Hepatocyte (in vitro differentiated cells): ENCODE measurements at regions not wholly inside any gene's neighbourhood (a gene's known extent, or its start where the extent isn't known, plus 50 kb on each side); places are given as distances from the start of the nearest gene placed in this dataset.

Experiments used
- DNase-seq: peaks from one replicate; pipeline ENCODE4 v3.0.0-alpha.2; 2016; ENCODE audit warnings: low spot score
- H2AFZ ChIP-seq: fragments of 200-600 bp; sonication (generic); 2 replicates; pipeline ENCODE4 v1.6.0; 2016; ENCODE audit warnings: antibody characterized with exemption, mild to moderate bottlenecking
- H3K27ac ChIP-seq: fragments of 200-600 bp; sonication (generic); 2 replicates; pipeline ENCODE4 v1.5.1; 2016; ENCODE audit warnings: mild to moderate bottlenecking
- H3K27me3 ChIP-seq: fragments of 200-600 bp; sonication (generic); 2 replicates; pipeline ENCODE4 v1.6.1; 2016
- H3K36me3 ChIP-seq: fragments of 200-600 bp; sonication (generic); replicated peaks from 2 replicates; pipeline ENCODE4 v1.5.1; 2016; ENCODE audit warnings: low read depth; ENCODE audit not compliant: insufficient read depth
- H3K4me1 ChIP-seq: fragments of 200-600 bp; sonication (generic); 2 replicates; pipeline ENCODE4 v1.5.1; 2016; ENCODE audit warnings: mild to moderate bottlenecking, moderate library complexity; ENCODE audit not compliant: insufficient read depth
- H3K4me2 ChIP-seq: fragments of 200-600 bp; sonication (generic); 2 replicates; pipeline ENCODE4 v1.6.0; 2016
- H3K4me3 ChIP-seq: fragments of 200-600 bp; sonication (generic); 2 replicates; pipeline ENCODE4 v1.5.1; 2016; ENCODE audit warnings: mild to moderate bottlenecking
- H3K79me2 ChIP-seq: fragments of 200-600 bp; sonication (generic); 2 replicates; pipeline ENCODE4 v1.6.0; 2017; ENCODE audit warnings: mild to moderate bottlenecking
- H3K9me2 ChIP-seq: fragments of 200-600 bp; sonication (generic); replicated peaks from 2 replicates; pipeline ENCODE4 v1.6.0; 2017; ENCODE audit warnings: mild to moderate bottlenecking; ENCODE audit not compliant: insufficient read depth
- H3K9me3 ChIP-seq: fragments of 200-600 bp; sonication (generic); 2 replicates; pipeline ENCODE4 v1.5.1; 2016; ENCODE audit warnings: low read depth, mild to moderate bottlenecking
- H4K20me1 ChIP-seq: fragments of 200-600 bp; sonication (generic); 2 replicates; pipeline ENCODE4 v1.6.0; 2016; ENCODE audit warnings: mild to moderate bottlenecking; ENCODE audit not compliant: insufficient read depth, poor library complexity, severe bottlenecking
- EZH2 ChIP-seq: fragments of 200-600 bp; sonication (generic); IDR thresholded peaks from 2 replicates; pipeline ENCODE4 v1.6.1; 2016; ENCODE audit warnings: antibody characterized with exemption, mild to moderate bottlenecking, borderline replicate concordance
- EZH2phosphoT487 ChIP-seq: fragments of 200-600 bp; sonication (generic); IDR thresholded peaks from one replicate; pipeline ENCODE4 v1.6.1; 2018; ENCODE audit warnings: antibody characterized with exemption, mild to moderate bottlenecking, low read depth, moderate library complexity; ENCODE audit not compliant: unreplicated experiment, severe bottlenecking
- WGBS: methylation state at CpG from one replicate; pipeline ENCODE4 v1.1.6; 2016; ENCODE audit warnings: low lambda C conversion rate; ENCODE audit errors: missing lambda C conversion rate; 5-methylcytosine and 5-hydroxymethylcytosine counted together
- TF ChIP-seq, protein P1 (sequence below): fragments of 200-600 bp; sonication (generic); IDR thresholded peaks from 2 replicates; pipeline ENCODE4 v1.5.1; 2016; ENCODE audit warnings: antibody characterized with exemption, mild to moderate bottlenecking; ENCODE audit not compliant: poor library complexity

DNA sequence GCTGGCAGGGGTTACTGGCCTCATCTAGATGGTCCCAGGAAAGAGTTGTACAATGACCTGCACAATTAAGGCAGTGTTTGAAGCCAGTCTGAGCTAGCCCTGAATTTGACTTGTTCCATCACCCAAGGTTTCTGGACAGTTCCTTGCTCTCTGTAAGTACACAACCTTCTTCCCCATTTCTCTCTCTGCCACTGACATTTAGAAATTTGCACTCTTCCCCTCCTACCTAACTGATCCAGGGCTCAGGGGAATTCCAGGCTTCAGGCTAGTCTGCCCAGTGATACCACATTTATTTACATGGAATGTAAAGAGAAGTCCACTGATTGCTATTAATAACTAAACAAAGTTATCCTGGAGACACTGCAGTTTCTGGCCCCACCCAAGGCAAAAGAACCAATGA is 139.0 kb upstream of the GPR26 start:
- Histone ChIP-seq H4K20me1 (no peaks in the 10 kb centered on the region), H3K4me2 (no peak overlapping the region), H3K4me3 (no peak overlapping the region), H3K9me3 (no peaks in the 10 kb centered on the region), H3K27me3 (no peaks in the 10 kb centered on the region), H3K9me2 (no peaks in the 10 kb centered on the region), H3K4me1 (no peaks in the 10 kb centered on the region), H3K27ac (no peak overlapping the region), H3K79me2 (no peaks in the 10 kb centered on the region), H3K36me3 (no peaks in the 10 kb centered on the region), H2AFZ (no peak overlapping the region)
- no peak for TF ChIP-seq EZH2phosphoT487
- DNase-seq, result no peak

DNA sequence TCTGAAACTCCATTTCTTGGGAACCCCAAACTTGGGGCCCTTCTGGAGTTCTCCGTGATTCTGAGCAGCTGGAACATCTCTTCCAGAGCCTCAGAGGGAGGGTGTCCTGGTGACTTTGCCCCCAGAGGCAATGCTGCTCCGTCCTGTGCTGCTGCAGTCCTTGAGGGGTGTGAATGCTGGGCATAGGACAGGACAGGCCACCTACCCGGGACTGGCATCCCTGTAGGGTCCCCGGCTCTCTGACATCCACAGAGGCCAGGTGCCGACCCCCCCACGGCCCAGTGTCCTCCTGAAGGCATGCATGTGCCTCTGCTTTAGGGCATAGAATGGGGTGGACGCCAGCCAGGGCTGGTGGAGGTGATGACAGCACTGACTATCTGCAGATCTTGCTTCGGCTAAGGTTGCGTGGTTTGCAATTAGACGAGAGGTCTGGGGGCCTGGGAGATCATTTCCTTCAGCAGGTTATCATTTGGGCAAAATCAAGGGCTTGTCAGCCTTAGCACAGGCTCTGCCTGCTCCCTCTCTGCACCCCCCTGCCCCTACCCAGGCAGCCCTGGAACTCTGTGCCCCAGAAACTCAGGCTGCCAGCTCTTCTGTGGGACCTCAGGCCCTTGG is 136.9 kb upstream of the GPR26 start:
- TF ChIP-seq, protein P1, sequence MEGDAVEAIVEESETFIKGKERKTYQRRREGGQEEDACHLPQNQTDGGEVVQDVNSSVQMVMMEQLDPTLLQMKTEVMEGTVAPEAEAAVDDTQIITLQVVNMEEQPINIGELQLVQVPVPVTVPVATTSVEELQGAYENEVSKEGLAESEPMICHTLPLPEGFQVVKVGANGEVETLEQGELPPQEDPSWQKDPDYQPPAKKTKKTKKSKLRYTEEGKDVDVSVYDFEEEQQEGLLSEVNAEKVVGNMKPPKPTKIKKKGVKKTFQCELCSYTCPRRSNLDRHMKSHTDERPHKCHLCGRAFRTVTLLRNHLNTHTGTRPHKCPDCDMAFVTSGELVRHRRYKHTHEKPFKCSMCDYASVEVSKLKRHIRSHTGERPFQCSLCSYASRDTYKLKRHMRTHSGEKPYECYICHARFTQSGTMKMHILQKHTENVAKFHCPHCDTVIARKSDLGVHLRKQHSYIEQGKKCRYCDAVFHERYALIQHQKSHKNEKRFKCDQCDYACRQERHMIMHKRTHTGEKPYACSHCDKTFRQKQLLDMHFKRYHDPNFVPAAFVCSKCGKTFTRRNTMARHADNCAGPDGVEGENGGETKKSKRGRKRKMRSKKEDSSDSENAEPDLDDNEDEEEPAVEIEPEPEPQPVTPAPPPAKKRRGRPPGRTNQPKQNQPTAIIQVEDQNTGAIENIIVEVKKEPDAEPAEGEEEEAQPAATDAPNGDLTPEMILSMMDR, result no peak
- TF ChIP-seq EZH2, result no peak
- no peak for TF ChIP-seq EZH2phosphoT487
- H3K4me3 ChIP-seq, result no peak overlapping the region
- H3K9me2 ChIP-seq, result no peaks in the 10 kb centered on the region
- H2AFZ ChIP-seq, result no peak overlapping the region
- H3K4me2 ChIP-seq, result no peak overlapping the region
- H4K20me1 ChIP-seq, result no peaks in the 10 kb centered on the region
- no peaks in the 10 kb centered on the region for H3K79me2 ChIP-seq
- DNase-seq, result no peak
- H3K36me3 ChIP-seq, result no peaks in the 10 kb centered on the region
- no peak overlapping the region for H3K27ac ChIP-seq
- no peaks in the 10 kb centered on the region for H3K4me1 ChIP-seq
- H3K27me3 ChIP-seq, result no peaks in the 10 kb centered on the region
- WGBS, result 53% methylated on average over 10 of the region's 10 CpGs
- no peaks in the 10 kb centered on the region for H3K9me3 ChIP-seq

DNA sequence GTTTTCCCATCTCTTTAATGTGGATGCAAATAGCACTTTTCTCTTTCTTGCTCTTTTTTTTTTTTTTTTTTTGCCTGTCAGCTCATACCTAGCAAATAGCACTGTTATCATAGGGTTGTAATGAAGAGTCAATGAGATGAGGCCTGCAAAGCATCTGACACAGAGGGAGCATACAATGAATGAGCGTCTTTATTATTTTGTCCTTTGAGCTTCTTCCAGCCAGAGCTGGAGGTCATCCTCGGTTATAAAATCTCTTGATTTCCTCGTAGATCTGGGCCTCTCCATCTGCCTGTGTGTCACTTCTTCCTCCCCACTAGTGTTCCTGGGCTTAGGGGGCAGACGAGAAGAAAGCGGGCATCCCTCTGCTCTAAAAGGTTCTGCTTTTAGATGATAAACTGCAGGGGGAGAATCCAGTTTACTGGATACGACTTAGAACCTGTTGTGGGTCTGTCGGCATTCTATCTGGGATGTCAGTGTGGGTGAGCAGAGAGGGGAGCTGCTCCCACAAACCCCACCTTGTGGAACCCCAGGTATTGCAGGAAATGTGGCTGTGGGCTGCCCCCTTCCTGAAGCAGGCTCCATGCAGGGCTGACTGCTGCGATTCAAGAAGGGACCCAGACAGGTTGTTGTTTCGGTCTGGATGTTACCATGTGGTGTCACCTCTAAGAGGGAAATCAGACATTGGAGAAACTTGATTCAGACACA is 135.8 kb upstream of the GPR26 start:
- H3K4me3 ChIP-seq, result no peak overlapping the region
- H2AFZ ChIP-seq, result no peak overlapping the region
- no peak overlapping the region for H3K4me2 ChIP-seq
- no peaks in the 10 kb centered on the region for H3K9me2 ChIP-seq
- no peak for DNase-seq
- no peaks in the 10 kb centered on the region for H3K4me1 ChIP-seq
- H3K36me3 ChIP-seq, result no peaks in the 10 kb centered on the region
- H3K27me3 ChIP-seq, result no peaks in the 10 kb centered on the region
- no peaks in the 10 kb centered on the region for H4K20me1 ChIP-seq
- H3K79me2 ChIP-seq, result no peaks in the 10 kb centered on the region
- 83% methylated on average over 9 of the region's 9 CpGs for WGBS
- no peak for TF ChIP-seq EZH2phosphoT487
- H3K9me3 ChIP-seq, result no peaks in the 10 kb centered on the region
- no peak overlapping the region for H3K27ac ChIP-seq

DNA sequence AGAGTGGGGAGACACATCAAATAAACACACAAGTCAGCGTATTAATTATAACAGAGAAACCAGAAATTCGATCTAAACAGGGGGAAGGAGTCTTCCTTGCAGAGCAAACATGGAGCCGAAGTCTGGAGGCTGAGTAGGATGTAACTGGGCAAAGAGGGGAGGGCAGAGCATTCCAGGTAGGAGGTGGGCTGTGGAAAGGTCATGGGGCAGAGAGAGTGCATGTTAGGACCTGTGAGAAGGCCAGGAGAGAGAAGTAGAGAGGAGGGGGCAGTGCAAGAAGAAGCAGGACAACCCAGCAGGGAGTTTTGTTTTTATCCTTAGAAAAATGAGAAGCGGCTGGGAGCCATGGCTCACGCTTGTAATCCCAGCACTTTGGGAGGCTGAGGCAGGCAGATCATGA is 130.8 kb upstream of the GPR26 start:
- Histone ChIP-seq H3K9me3 (no peaks in the 10 kb centered on the region), H4K20me1 (no peaks in the 10 kb centered on the region), H3K4me2 (no peak overlapping the region), H3K27ac (no peak overlapping the region), H3K4me1 (no peaks in the 10 kb centered on the region), H3K36me3 (no peaks in the 10 kb centered on the region), H3K4me3 (no peak overlapping the region), H2AFZ (no peak overlapping the region), H3K27me3 (no peaks in the 10 kb centered on the region), H3K9me2 (no peaks in the 10 kb centered on the region), H3K79me2 (no peaks in the 10 kb centered on the region)
- TF ChIP-seq EZH2, result no peak
- TF ChIP-seq EZH2phosphoT487, result no peak
- TF ChIP-seq, protein P1, result no peak
- no peak for DNase-seq
- 87% methylated on average over 5 of the region's 5 CpGs for WGBS
